ENCODE measurements at regions not wholly inside any gene's neighbourhood (a gene's known extent, or its start where the extent isn't known, plus 50 kb on each side); places are given as distances from the start of the nearest gene placed in this dataset.

DNA sequence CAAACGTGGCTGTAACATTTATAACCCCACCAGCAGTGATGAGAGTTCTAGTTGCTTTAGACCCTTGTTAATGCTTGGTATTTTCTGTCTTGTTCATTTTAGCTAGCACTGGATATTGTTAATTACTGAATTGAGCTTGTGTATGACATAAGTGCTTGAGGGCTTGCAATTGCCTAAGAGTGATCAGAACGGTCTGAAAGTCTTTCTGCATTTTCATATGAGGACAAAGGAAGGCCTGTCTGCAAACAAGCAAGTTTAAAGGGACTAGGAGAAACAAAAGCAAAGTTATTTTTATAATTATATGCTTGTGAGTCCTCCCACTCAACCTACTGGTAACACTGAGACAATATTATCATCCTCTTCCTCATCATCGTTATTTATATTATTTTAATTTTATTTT, 305.5 kb upstream of the DUSP10 start:
- Histone ChIP-seq H3K4me2 (ENCODE audit: insufficient read depth in 1 of 2, low read depth in 2 of 2, low read length in 2 of 2) (no peak overlapping the region), H2AFZ (ENCODE audit: low read length) (no peak overlapping the region), H3K27ac (ENCODE audit: low read depth, low read length) (no peak overlapping the region), H4K91ac (replicated peaks; ENCODE audit: insufficient read length, low read length) (no peak overlapping the region), H2AK5ac (ENCODE audit: low read depth, low read length) (no peak overlapping the region), H3K27me3 (replicated peaks in 1 of 4; ENCODE audit: control insufficient read depth in 3 of 4, extremely low read depth in 1 of 4, insufficient read depth in 3 of 4, low read length in 3 of 4) (no peaks in the 10 kb centered on the region), H3K9ac (replicated peaks in 1 of 4; ENCODE audit: extremely low read depth in 1 of 4, low read depth in 3 of 4, low read length in 3 of 4) (no peak overlapping the region), H3K9me3 (ENCODE audit: insufficient read depth in 2 of 2, low read depth in 1 of 2, low read length in 1 of 2) (no peaks in the 10 kb centered on the region), H3K14ac (ENCODE audit: insufficient read length) (no peak overlapping the region), H3K79me2 (ENCODE audit: control insufficient read depth in 1 of 2, insufficient read depth in 2 of 2, low read length in 2 of 2) (no peaks in the 10 kb centered on the region), H3K36me3 (ENCODE audit: control insufficient read depth in 2 of 4, insufficient read depth in 4 of 4, low read length in 3 of 4) (no peaks in the 10 kb centered on the region), H3K56ac (replicated peaks; ENCODE audit: insufficient read length, low read depth, low read length) (no peak overlapping the region), H3K23ac (ENCODE audit: insufficient read length) (no peak overlapping the region), H2BK20ac (ENCODE audit: low read length) (no peak overlapping the region), H3K4me1 (replicated peaks in 1 of 4; ENCODE audit: control insufficient read depth in 3 of 4, insufficient read depth in 4 of 4, low read length in 3 of 4) (no peaks in the 10 kb centered on the region), H4K5ac (ENCODE audit: insufficient read length, low read depth, low read length) (no peak overlapping the region), H2BK120ac (replicated peaks; ENCODE audit: low read depth, low read length) (no peak overlapping the region), H4K8ac (ENCODE audit: extremely low read depth, insufficient read depth, low read length) (no peak overlapping the region), H4K20me1 (replicated peaks in 1 of 2; ENCODE audit: control insufficient read depth in 1 of 2, insufficient read depth in 2 of 2, low read length in 2 of 2) (no peaks in the 10 kb centered on the region), H3K4me3 (ENCODE audit: extremely low read depth in 1 of 4, insufficient read depth in 2 of 4, low read depth in 3 of 4, low read length in 4 of 4) (no peak overlapping the region), H3K23me2 (ENCODE audit: low read depth, low read length) (no peaks in the 10 kb centered on the region), H2BK12ac (ENCODE audit: low read depth, low read length) (no peak overlapping the region), H2BK15ac (ENCODE audit: low read length) (no peak overlapping the region), H3K4ac (replicated peaks; ENCODE audit: insufficient read length, low read depth, low read length) (no peak overlapping the region), H3K79me1 (ENCODE audit: low read depth, low read length) (no peaks in the 10 kb centered on the region), H2BK5ac (ENCODE audit: low read depth, low read length) (no peak overlapping the region), H3K18ac (ENCODE audit: extremely low read depth, low read length) (no peak overlapping the region)
- TF ChIP-seq SAP30 (IDR thresholded peaks at IDR 0.05; ENCODE audit: insufficient read depth, insufficient replicate concordance, low read length): no peak
- 96% methylated on average over 3 of the region's 3 CpGs; no CpG with 5 or more reads in 1 of the 2 experiments for WGBS, 2 experiments (ENCODE audit: extremely low coverage in 1 of 2, insufficient coverage in 1 of 2, insufficient read length in 1 of 2, insufficient replicate concordance in 2 of 2, low coverage in 1 of 2, low lambda C conversion rate in 2 of 2, missing lambda C conversion rate in 1 of 2)
- no peak for DNase-seq (ENCODE audit: low read depth in 1 of 2, low spot score in 2 of 2)
- ChIA-PET POLR2A (ENCODE audit: partially characterized antibody) (no interaction called here), CTCF (ENCODE audit: partially characterized antibody) (interaction anchor here (1.3 to 1.4 kb wide), 2 partner anchors 8 to 48 kb away, joined by 3 read pairs; no protein-coding TSS in a partner anchor)
- no peak for FAIRE-seq

All from H1 (cell line).